Mesothelial cell of epicardium (in vitro differentiated cells): ENCODE measurements at regions not wholly inside any gene's neighbourhood (a gene's known extent, or its start where the extent isn't known, plus 50 kb on each side); places are given as distances from the start of the nearest gene placed in this dataset.
"Not testable (repeated sequence)": the region's sequence is repeated elsewhere in the genome, so short reads cannot be mapped to it uniquely, and the experiment has no call there.

ENCODE experiments used
- DNase-seq, 2 experiments: peaks; one replicate each; pipeline ENCODE4 v3.0.0; 2021; ENCODE audit warnings: low spot score in 2 of 2; ENCODE audit not compliant: unreplicated experiment in 2 of 2
- H3K27ac Mint-ChIP-seq: 2 replicates; pipeline ENCODE4 v1.8.0; 2021; ENCODE audit warnings: mixed read lengths
- H3K27me3 Mint-ChIP-seq: 2 replicates; pipeline ENCODE4 v1.8.0; 2021; ENCODE audit warnings: low read depth, mixed read lengths
- H3K36me3 Mint-ChIP-seq: 2 replicates; pipeline ENCODE4 v1.8.0; 2021; ENCODE audit warnings: mixed read lengths
- H3K4me1 Mint-ChIP-seq: 2 replicates; pipeline ENCODE4 v1.8.0; 2021; ENCODE audit warnings: mixed read lengths
- H3K4me3 Mint-ChIP-seq: 2 replicates; pipeline ENCODE4 v1.8.0; 2021; ENCODE audit warnings: mild to moderate bottlenecking, moderate library complexity, mixed read lengths
- H3K9me3 Mint-ChIP-seq: 2 replicates; pipeline ENCODE4 v1.8.0; 2021; ENCODE audit warnings: mixed read lengths
- TF ChIP-seq, protein P1 (sequence below): fragments of 200-600 bp; sonication (generic); IDR thresholded peaks from one replicate; pipeline ENCODE4 v1.5.0; 2021; ENCODE audit warnings: antibody characterized with exemption; ENCODE audit not compliant: unreplicated experiment

DNA sequence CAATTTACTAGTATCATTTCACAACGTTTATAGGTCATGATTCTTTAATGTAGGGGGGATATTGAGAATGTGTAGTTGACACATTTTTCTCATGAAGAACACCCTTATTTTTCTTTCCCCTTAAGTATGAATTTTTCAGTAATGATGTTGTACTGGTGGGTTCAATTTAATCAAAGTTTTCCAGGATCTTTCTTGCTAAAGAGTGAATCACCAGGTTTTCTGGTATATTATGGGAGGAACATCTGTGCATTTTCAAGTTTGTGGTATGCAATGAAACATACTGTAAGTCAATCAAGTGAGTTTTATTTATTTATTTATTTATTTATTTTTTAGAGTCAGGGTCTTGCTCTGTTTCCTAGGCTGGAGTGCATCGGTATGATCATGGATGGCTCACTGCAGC is 221.2 kb upstream of the PTGFR start:
- Mint-ChIP-seq H3K4me3 (no peak overlapping the region), H3K27me3 (peaks cover 23% of the 10 kb centered on the region), H3K27ac (no peak overlapping the region), H3K4me1 (no peaks in the 10 kb centered on the region), H3K36me3 (no peaks in the 10 kb centered on the region), H3K9me3 (peaks cover 9% of the 10 kb centered on the region)
- TF ChIP-seq, protein P1, sequence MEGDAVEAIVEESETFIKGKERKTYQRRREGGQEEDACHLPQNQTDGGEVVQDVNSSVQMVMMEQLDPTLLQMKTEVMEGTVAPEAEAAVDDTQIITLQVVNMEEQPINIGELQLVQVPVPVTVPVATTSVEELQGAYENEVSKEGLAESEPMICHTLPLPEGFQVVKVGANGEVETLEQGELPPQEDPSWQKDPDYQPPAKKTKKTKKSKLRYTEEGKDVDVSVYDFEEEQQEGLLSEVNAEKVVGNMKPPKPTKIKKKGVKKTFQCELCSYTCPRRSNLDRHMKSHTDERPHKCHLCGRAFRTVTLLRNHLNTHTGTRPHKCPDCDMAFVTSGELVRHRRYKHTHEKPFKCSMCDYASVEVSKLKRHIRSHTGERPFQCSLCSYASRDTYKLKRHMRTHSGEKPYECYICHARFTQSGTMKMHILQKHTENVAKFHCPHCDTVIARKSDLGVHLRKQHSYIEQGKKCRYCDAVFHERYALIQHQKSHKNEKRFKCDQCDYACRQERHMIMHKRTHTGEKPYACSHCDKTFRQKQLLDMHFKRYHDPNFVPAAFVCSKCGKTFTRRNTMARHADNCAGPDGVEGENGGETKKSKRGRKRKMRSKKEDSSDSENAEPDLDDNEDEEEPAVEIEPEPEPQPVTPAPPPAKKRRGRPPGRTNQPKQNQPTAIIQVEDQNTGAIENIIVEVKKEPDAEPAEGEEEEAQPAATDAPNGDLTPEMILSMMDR: no peak
- no peak for DNase-seq

DNA sequence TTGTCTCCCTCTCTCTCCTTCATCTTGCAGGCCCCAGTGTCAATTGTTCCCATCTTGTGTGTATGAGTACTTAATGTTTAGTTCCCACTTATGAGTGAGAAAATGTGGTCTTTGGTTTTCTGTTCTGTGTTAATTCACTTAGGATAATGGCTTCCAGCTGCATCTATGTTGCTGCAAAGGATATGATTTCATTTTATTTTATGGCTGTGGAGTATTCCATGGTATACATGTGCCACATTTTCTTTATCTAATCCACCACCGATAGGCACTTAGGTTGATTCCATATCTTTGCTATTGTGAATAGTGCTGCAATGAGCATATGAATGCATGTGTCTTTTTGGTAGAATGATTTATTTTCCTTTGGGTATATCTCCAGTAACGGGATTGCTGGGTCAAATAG is 219.4 kb upstream of the PTGFR start:
- not testable (repeated sequence) for H3K9me3 Mint-ChIP-seq, H3K4me1 Mint-ChIP-seq, H3K36me3 Mint-ChIP-seq, DNase-seq, H3K27ac Mint-ChIP-seq, H3K4me3 Mint-ChIP-seq
- peaks cover 32% of the 10 kb centered on the region for H3K27me3 Mint-ChIP-seq

DNA sequence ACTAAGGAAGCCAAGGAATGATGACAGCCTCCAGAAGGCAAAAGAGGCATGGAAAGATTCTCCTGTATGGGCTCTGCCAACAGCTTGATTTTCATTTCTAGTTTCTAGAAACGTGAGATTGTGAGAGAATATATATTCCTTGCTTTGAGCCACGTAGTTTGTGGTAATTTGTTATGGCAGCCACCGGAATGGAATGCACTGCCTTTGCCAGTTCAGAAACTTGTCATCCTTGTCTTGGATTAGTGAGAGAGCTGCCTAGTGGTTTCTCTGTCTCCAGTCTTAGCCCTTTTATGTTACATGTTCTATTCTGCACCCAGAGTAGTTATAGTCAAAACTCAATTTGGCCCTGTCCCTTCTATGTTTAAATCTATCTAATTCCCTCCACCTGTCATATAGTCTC is 216.0 kb upstream of the PTGFR start:
- Mint-ChIP-seq H3K9me3 (no peaks in the 10 kb centered on the region), H3K27me3 (peaks cover 35% of the 10 kb centered on the region), H3K36me3 (no peaks in the 10 kb centered on the region), H3K27ac (no peak overlapping the region), H3K4me3 (no peak overlapping the region), H3K4me1 (no peaks in the 10 kb centered on the region)
- TF ChIP-seq, protein P1: no peak
- DNase-seq: no peak

DNA sequence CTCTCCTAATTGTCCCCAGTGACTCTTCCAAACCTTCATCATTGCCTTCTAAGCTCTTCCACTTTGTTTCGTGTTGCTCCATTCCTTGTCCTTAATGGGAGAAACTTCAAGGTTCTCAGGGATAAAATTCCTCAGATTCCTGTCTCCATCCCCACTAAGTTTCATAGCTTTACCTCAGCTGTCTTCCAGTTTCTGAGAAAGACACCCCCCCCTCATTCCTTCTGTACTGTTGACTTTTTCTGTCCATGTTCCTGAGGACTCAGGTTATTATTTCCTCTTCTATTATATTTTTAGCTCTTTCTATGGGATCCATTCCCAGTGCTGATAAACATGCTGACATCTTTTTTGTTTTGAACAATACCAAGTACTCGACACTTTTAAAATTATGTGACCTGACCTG is 215.3 kb upstream of the PTGFR start:
- no peaks in the 10 kb centered on the region for H3K9me3 Mint-ChIP-seq
- H3K27ac Mint-ChIP-seq: no peak overlapping the region
- H3K4me1 Mint-ChIP-seq: no peaks in the 10 kb centered on the region
- TF ChIP-seq, protein P1: no peak
- DNase-seq: no peak
- peaks cover 34% of the 10 kb centered on the region for H3K27me3 Mint-ChIP-seq
- no peak overlapping the region for H3K4me3 Mint-ChIP-seq
- no peaks in the 10 kb centered on the region for H3K36me3 Mint-ChIP-seq

DNA sequence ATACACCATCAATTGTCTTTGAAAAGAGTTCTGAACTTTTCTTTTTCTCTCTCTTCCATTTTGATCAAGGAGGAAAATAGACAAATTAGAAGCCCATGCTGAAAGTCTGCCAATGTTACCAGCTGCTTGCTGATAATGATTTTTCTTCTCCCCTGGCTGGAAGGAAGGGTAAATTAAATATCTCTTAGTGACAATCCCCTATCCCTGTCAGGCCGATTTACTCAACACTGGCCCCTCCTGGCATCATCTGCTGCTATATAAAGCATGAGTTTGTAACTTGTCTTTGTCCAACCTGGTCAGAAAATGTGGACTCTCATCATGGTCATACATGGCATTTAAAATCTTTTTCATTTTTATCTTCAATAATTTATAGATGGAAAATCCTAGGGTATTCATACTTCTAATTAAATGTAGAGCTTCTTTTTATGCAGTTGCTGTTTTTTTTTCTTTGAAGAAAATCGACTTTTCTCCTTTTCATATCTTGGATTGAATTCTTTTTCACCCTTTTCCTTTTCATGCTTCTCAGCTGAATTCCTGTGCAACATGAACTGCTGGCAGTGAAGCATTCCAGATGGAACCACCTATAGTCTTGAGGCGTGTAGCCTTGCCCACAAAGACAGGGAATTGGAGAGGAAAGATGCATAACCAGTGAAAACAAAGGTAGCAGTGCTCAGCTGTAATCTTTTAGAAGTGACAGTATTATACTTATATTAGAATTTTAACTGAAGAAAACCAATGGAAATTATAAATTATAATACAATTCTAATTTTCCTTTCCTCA is 214.7 kb upstream of the PTGFR start:
- no peaks in the 10 kb centered on the region for H3K4me1 Mint-ChIP-seq
- peaks cover 29% of the 10 kb centered on the region for H3K27me3 Mint-ChIP-seq
- no peak for DNase-seq
- H3K4me3 Mint-ChIP-seq: no peak overlapping the region
- H3K27ac Mint-ChIP-seq: no peak overlapping the region
- H3K36me3 Mint-ChIP-seq: no peaks in the 10 kb centered on the region
- H3K9me3 Mint-ChIP-seq: no peaks in the 10 kb centered on the region
- TF ChIP-seq, protein P1: no peak

DNA sequence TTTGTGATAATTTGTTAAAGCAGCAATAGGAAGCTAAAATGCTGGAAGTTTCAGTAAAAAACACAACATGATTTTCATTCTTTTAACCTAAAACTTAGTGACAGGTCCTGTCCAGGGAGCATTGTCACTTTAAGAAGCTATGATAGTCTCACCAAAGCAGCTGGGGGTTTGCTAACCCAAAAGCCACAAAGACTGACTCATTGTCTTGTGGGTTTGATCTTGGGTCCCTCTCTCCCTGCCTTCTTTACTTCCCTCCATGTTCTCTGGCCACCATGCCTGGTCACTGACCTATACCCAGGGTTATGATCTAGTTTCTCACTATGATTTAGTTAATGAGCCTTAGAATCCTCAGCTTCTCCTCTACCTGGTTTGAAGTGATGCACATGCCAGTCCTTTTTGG is 213.5 kb upstream of the PTGFR start:
- no peaks in the 10 kb centered on the region for H3K4me1 Mint-ChIP-seq
- H3K27me3 Mint-ChIP-seq: peaks cover 29% of the 10 kb centered on the region
- no peak for DNase-seq
- H3K4me3 Mint-ChIP-seq: no peak overlapping the region
- no peaks in the 10 kb centered on the region for H3K36me3 Mint-ChIP-seq
- TF ChIP-seq, protein P1: no peak
- H3K9me3 Mint-ChIP-seq: peaks cover 5% of the 10 kb centered on the region
- H3K27ac Mint-ChIP-seq: no peak overlapping the region
